ENCODE measurements at regions not wholly inside any gene's neighbourhood (a gene's known extent, or its start where the extent isn't known, plus 50 kb on each side); places are given as distances from the start of the nearest gene placed in this dataset.

DNA sequence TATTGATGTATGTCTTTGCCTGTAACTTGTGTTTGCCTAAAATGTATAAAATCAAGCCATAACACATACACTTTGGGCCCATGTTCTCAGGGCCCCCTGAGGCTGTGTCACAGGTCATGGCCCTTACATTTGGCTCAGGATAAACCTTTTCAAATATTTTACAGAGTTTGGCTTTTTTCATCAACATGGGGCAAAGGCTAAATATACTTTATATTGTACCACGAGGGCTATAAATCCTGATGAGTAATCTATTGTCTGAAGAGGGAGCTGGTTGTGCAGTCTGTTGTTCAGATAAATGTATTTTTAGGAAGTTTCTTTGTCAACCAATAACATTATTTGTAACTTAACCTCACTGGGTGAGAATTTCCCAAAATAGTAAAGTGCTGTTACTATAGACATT lies 404.6 kb upstream of the DDI1 start:
- H3K4me3 Mint-ChIP-seq: no peak overlapping the region
- H3K9me3 Mint-ChIP-seq: no peaks in the 10 kb centered on the region
- H3K4me1 Mint-ChIP-seq: peaks cover 5% of the 10 kb centered on the region
- H3K27me3 Mint-ChIP-seq (ENCODE audit: low read depth): peaks cover 32% of the 10 kb centered on the region
- DNase-seq (ENCODE audit: low read depth, low spot score): no peak
- no peaks in the 10 kb centered on the region for H3K36me3 Mint-ChIP-seq (ENCODE audit: low read depth)
- no peak overlapping the region for H3K27ac Mint-ChIP-seq (ENCODE audit: unreplicated experiment)
- TF ChIP-seq, protein P1, sequence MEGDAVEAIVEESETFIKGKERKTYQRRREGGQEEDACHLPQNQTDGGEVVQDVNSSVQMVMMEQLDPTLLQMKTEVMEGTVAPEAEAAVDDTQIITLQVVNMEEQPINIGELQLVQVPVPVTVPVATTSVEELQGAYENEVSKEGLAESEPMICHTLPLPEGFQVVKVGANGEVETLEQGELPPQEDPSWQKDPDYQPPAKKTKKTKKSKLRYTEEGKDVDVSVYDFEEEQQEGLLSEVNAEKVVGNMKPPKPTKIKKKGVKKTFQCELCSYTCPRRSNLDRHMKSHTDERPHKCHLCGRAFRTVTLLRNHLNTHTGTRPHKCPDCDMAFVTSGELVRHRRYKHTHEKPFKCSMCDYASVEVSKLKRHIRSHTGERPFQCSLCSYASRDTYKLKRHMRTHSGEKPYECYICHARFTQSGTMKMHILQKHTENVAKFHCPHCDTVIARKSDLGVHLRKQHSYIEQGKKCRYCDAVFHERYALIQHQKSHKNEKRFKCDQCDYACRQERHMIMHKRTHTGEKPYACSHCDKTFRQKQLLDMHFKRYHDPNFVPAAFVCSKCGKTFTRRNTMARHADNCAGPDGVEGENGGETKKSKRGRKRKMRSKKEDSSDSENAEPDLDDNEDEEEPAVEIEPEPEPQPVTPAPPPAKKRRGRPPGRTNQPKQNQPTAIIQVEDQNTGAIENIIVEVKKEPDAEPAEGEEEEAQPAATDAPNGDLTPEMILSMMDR (conservative IDR thresholded peaks at IDR 0.05): no peak

DNA sequence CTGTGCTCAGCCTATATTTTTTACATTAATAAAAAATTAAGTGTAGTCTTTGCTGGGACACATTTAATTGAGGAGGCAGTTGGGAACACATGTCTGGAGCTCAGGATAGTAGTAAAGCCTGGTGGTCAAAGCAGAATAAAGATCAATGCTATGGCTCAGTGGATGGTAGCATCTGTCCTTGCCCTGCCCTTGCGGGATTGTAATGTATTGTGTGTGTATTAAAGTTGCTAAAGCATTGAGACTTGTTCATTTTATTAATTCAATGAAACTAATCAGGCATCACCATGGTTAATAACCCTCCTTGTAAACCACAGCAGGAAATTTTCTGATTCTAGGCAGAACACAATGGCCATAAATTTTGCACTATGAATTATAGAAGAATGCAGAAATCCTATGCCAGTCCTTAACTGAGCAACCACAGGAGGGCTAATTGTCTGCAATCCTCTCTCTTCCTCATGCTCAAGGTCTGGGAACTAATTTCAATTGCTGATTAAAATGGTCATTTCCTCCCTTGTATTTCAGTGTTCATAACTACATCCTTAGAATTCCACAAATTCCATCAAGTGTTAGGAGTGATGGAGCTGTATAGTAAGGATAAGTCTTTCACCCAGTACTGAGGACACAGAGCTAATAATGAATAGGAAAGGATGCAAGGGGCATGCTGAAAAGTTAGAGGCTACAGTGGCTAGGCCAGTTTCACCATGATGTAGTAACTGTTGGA lies 403.2 kb upstream of the DDI1 start:
- H3K4me3 Mint-ChIP-seq: no peak overlapping the region
- H3K4me1 Mint-ChIP-seq: peaks cover 9% of the 10 kb centered on the region
- TF ChIP-seq, protein P1 (conservative IDR thresholded peaks at IDR 0.05): no peak
- no peak overlapping the region for H3K27ac Mint-ChIP-seq (ENCODE audit: unreplicated experiment)
- H3K27me3 Mint-ChIP-seq (ENCODE audit: low read depth): peaks cover 22% of the 10 kb centered on the region
- DNase-seq (ENCODE audit: low read depth, low spot score): no peak
- no peaks in the 10 kb centered on the region for H3K36me3 Mint-ChIP-seq (ENCODE audit: low read depth)
- peaks cover 3% of the 10 kb centered on the region for H3K9me3 Mint-ChIP-seq

DNA sequence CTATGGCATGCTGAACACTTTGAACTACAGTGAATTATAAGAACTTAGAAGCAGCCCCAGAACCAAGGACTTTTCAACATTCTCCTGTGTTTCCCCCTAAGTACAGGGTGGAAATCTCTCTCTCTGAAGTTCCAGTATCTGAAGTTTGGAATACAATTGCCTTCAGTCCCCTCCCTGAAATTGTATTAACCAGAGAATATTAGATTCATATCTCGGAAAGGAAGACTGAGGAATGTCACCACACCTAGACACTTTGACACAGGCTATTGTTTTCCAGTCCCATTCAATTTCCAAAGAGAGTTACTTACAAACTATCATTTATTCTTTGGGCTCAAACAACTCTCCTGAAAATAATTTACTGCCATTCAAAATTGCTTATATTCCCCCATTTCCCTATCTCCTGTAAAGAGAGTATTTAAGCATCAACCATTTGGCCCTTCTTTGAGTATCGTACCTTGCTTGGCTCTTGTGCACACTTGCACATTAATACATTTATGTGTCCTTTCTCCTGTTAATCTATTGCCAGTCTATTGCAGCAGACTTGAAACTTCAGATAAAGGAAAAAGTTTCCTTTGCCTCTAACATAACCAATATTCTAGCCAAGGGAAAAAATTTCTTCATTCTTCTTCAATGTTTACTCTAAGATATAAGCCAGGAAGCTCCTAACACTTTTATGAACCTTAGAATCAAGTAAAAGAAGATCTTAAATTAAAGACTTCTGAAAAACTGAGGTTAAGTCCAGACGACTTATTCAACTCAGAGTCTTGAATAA lies 402.4 kb upstream of the DDI1 start:
- Mint-ChIP-seq H3K27ac (ENCODE audit: unreplicated experiment) (no peak overlapping the region), H3K36me3 (ENCODE audit: low read depth) (no peaks in the 10 kb centered on the region)

DNA sequence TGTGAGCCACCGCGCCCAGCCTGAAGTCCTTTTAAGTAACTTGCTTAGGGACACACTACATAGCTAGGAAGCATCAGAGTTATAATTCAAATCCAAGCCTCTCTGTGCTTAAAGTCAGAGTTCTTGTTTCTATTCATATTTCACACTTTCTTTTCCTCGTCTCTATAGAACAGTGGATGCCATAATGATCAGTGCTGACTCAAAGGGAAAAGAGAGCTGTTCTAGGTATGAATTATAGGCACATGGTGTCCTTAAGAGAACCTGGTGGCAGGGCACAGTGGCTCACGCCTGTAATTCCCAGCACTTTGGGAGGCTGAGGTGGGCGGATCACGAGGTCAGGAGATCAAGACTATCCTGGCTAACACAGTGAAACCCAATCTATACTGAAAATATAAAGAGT lies 400.2 kb upstream of the DDI1 start:
- Mint-ChIP-seq H3K4me1 (peaks cover 9% of the 10 kb centered on the region), H3K36me3 (ENCODE audit: low read depth) (no peaks in the 10 kb centered on the region), H3K27me3 (ENCODE audit: low read depth) (peaks cover 16% of the 10 kb centered on the region), H3K9me3 (peaks cover 3% of the 10 kb centered on the region), H3K4me3 (no peak overlapping the region), H3K27ac (ENCODE audit: unreplicated experiment) (no peak overlapping the region)
- no peak for DNase-seq (ENCODE audit: low read depth, low spot score)
- TF ChIP-seq, protein P1 (conservative IDR thresholded peaks at IDR 0.05): no peak

More for the DNA sequence above, 402.4 kb upstream of the DDI1 start:
- DNase-seq (ENCODE audit: low read depth, low spot score): no peak
- Mint-ChIP-seq H3K9me3 (peaks cover 3% of the 10 kb centered on the region), H3K4me1 (peaks cover 9% of the 10 kb centered on the region), H3K4me3 (no peak overlapping the region), H3K27me3 (ENCODE audit: low read depth) (peaks cover 18% of the 10 kb centered on the region)
- TF ChIP-seq, protein P1 (conservative IDR thresholded peaks at IDR 0.05): no peak

DNA sequence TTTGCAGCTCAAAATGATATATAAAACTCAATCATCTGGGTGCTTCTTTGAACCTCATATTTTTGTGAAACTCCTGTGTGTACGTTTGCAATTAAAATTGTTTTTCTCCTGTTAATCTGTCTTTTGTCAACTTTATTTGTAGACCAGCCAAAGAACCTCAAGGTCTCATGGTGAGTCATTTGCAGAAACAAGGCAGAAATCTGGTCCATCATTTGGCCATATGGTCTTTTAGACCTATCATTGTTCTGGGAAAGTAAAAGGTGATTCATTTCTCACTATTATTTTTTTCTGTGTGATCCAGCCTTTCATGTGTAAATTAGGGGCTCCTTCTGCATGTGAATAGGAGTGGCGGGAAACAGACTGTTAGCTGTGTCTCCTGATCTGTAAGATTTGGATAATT lies 399.1 kb upstream of the DDI1 start:
- TF ChIP-seq, protein P1 (conservative IDR thresholded peaks at IDR 0.05): no peak
- Mint-ChIP-seq H3K27ac (ENCODE audit: unreplicated experiment) (no peak overlapping the region), H3K36me3 (ENCODE audit: low read depth) (no peaks in the 10 kb centered on the region), H3K4me3 (no peak overlapping the region), H3K4me1 (peaks cover 9% of the 10 kb centered on the region), H3K9me3 (peaks cover 3% of the 10 kb centered on the region), H3K27me3 (ENCODE audit: low read depth) (peaks cover 16% of the 10 kb centered on the region)
- no peak for DNase-seq (ENCODE audit: low read depth, low spot score)
